Ishikawa (cell line): ENCODE measurements at regions not wholly inside any gene's neighbourhood (a gene's known extent, or its start where the extent isn't known, plus 50 kb on each side); places are given as distances from the start of the nearest gene placed in this dataset.

Experiments used
- CEBPB ChIP-seq: IDR thresholded peaks from 2 replicates; pipeline ENCODE4 v1.6.1; 2012
- CREB1 ChIP-seq: IDR thresholded peaks from 2 replicates; pipeline ENCODE4 v1.6.1; 2012; ENCODE audit warnings: low read depth
- EGR1 ChIP-seq: IDR thresholded peaks from 2 replicates; pipeline ENCODE4 v1.6.1; 2012
- EP300 ChIP-seq: IDR thresholded peaks from 2 replicates; pipeline ENCODE4 v1.6.1; 2012; ENCODE audit warnings: borderline replicate concordance
- FOXM1 ChIP-seq: IDR thresholded peaks from 2 replicates; pipeline ENCODE4 v1.6.1; 2012; ENCODE audit warnings: low read depth, borderline replicate concordance
- NFIC ChIP-seq: IDR thresholded peaks from 2 replicates; pipeline ENCODE4 v1.6.1; 2012
- RAD21 ChIP-seq: IDR thresholded peaks from 2 replicates; pipeline ENCODE4 v1.6.1; 2012; ENCODE audit warnings: low read depth
- TAF1 ChIP-seq: IDR thresholded peaks from 2 replicates; pipeline ENCODE4 v1.6.1; 2012; ENCODE audit warnings: low read depth, mild to moderate bottlenecking
- TCF12 ChIP-seq: IDR thresholded peaks from 2 replicates; pipeline ENCODE4 v1.6.1; 2012; ENCODE audit warnings: low read depth
- TEAD4 ChIP-seq: IDR thresholded peaks from 2 replicates; pipeline ENCODE4 v1.6.1; 2012
- YY1 ChIP-seq: IDR thresholded peaks from 2 replicates; pipeline ENCODE4 v1.6.1; 2012; ENCODE audit warnings: low read depth
- ZBTB7A ChIP-seq: IDR thresholded peaks from 2 replicates; pipeline ENCODE4 v1.6.1; 2012; ENCODE audit warnings: low read depth
- TF ChIP-seq, protein P1 (sequence below): IDR thresholded peaks from 2 replicates; pipeline ENCODE4 v1.6.1; 2012
- TF ChIP-seq, protein P2 (sequence below): IDR thresholded peaks from 2 replicates; pipeline ENCODE4 v1.6.1; 2012; ENCODE audit warnings: low read depth, mild to moderate bottlenecking
- TF ChIP-seq, protein P3 (sequence below): IDR thresholded peaks from 2 replicates; pipeline ENCODE4 v1.6.1; 2012

DNA sequence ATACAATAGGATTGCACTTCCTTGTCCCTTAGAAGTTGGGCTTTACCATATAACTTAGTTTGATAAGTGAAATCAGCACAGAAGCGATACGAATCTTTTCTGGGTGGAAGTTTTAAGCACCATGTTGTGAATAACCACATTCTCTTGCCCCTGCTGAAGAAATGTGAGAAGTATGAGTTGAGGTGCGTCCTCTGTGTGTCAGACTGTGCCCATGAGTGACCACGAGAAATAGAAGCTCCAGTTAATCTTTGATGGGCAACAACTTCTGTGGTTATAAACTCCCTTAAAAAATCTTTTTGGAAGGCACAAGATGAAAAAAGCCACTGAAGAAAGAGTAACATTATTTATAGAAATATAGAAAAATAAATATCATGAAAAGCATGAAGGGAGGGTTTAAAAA lies 668.2 kb downstream of the DTWD2 start:
- TF ChIP-seq YY1: no peak
- TF ChIP-seq EP300: no peak
- no peak for TF ChIP-seq TAF1
- TF ChIP-seq FOXM1: no peak
- TF ChIP-seq RAD21: no peak
- TF ChIP-seq, protein P1, sequence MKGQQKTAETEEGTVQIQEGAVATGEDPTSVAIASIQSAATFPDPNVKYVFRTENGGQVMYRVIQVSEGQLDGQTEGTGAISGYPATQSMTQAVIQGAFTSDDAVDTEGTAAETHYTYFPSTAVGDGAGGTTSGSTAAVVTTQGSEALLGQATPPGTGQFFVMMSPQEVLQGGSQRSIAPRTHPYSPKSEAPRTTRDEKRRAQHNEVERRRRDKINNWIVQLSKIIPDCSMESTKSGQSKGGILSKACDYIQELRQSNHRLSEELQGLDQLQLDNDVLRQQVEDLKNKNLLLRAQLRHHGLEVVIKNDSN: no peak
- TF ChIP-seq, protein P2, sequence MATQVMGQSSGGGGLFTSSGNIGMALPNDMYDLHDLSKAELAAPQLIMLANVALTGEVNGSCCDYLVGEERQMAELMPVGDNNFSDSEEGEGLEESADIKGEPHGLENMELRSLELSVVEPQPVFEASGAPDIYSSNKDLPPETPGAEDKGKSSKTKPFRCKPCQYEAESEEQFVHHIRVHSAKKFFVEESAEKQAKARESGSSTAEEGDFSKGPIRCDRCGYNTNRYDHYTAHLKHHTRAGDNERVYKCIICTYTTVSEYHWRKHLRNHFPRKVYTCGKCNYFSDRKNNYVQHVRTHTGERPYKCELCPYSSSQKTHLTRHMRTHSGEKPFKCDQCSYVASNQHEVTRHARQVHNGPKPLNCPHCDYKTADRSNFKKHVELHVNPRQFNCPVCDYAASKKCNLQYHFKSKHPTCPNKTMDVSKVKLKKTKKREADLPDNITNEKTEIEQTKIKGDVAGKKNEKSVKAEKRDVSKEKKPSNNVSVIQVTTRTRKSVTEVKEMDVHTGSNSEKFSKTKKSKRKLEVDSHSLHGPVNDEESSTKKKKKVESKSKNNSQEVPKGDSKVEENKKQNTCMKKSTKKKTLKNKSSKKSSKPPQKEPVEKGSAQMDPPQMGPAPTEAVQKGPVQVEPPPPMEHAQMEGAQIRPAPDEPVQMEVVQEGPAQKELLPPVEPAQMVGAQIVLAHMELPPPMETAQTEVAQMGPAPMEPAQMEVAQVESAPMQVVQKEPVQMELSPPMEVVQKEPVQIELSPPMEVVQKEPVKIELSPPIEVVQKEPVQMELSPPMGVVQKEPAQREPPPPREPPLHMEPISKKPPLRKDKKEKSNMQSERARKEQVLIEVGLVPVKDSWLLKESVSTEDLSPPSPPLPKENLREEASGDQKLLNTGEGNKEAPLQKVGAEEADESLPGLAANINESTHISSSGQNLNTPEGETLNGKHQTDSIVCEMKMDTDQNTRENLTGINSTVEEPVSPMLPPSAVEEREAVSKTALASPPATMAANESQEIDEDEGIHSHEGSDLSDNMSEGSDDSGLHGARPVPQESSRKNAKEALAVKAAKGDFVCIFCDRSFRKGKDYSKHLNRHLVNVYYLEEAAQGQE: no peak
- TF ChIP-seq TCF12: no peak
- no peak for TF ChIP-seq CEBPB
- TF ChIP-seq EGR1: no peak
- TF ChIP-seq TEAD4: no peak
- TF ChIP-seq NFIC: no peak
- TF ChIP-seq, protein P3, sequence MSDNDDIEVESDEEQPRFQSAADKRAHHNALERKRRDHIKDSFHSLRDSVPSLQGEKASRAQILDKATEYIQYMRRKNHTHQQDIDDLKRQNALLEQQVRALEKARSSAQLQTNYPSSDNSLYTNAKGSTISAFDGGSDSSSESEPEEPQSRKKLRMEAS: no peak
- no peak for TF ChIP-seq CREB1
- no peak for TF ChIP-seq ZBTB7A

DNA sequence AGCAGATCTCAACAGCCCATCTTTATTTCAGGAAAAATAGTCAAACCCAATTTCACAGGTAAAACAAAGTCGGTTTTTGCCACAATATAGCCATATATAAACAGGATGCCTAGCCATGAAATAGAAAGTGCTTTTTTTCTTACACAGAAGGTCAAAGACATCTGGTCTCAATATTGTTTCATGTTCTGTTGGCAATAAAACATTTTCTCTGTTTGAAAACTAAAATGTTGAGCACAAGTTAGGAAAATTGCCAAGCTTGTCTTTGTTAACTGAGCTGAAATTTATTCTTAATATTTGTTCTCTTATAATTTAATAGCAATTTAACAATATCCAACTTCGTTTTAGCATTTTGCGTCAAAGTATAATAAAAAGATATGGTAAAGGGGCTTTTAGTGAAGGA lies 673.4 kb downstream of the DTWD2 start:
- TF ChIP-seq, protein P1: no peak
- TF ChIP-seq CEBPB (no peak), ZBTB7A (no peak), YY1 (no peak)

- TF ChIP-seq FOXM1: no peak
- TF ChIP-seq, protein P1: no peak
- no peak for TF ChIP-seq TEAD4
- TF ChIP-seq, protein P3: no peak
- TF ChIP-seq TAF1: no peak
- TF ChIP-seq CREB1: no peak
- no peak for TF ChIP-seq NFIC
- no peak for TF ChIP-seq EP300
- TF ChIP-seq CEBPB: no peak
- TF ChIP-seq, protein P2: no peak
- TF ChIP-seq ZBTB7A: no peak
- TF ChIP-seq RAD21: no peak
- no peak for TF ChIP-seq EGR1
- no peak for TF ChIP-seq TCF12
- no peak for TF ChIP-seq YY1
Measured at GRCh38 chr5:118311103-118311819, 677.1 kb downstream of the DTWD2 start.

- no peak for TF ChIP-seq NFIC
- no peak for TF ChIP-seq RAD21
- TF ChIP-seq EP300: no peak
- TF ChIP-seq, protein P3: no peak
- no peak for TF ChIP-seq CREB1
- no peak for TF ChIP-seq TEAD4
- no peak for TF ChIP-seq EGR1
- TF ChIP-seq, protein P1: no peak
- no peak for TF ChIP-seq YY1
- TF ChIP-seq FOXM1: no peak
- no peak for TF ChIP-seq TCF12
- no peak for TF ChIP-seq CEBPB
- TF ChIP-seq ZBTB7A: no peak
- TF ChIP-seq, protein P2: no peak
- no peak for TF ChIP-seq TAF1
Measured at GRCh38 chr5:118310401-118310800, 677.9 kb downstream of the DTWD2 start.
